ENCODE measurements at regions not wholly inside any gene's neighbourhood (a gene's known extent, or its start where the extent isn't known, plus 50 kb on each side); places are given as distances from the start of the nearest gene placed in this dataset.

DNA sequence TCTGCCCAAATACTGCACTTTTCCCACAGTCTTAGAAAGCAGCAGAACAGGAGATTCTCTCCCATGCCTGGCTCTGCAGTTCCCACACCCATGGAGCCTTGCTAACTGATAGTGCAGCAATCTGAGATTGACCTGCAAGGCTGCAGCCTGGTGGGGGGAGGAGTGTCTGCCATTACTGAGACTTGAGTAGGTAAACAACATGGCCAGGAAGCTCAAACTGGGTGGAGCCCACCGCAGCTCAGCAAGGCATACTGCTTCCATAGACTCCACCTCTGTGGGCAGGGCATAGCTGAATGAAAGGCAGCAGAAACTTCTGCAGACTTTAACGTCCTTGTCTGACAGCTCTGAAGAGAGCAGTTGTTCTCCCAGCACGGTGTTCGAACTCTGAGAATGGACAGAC is 358.5 kb upstream of the PCDH9 start:
- TF ChIP-seq POLR2A (IDR thresholded peaks at IDR 0.05; ENCODE audit: low read depth, low read length) (no peak), POLR2AphosphoS5 (IDR thresholded peaks at IDR 0.05; ENCODE audit: low read depth, low read length) (no peak), TAF1 (IDR thresholded peaks at IDR 0.05; ENCODE audit: low read depth, low read length) (no peak)
